Lung (tissue), 11 donors: ENCODE measurements at regions not wholly inside any gene's neighbourhood (a gene's known extent, or its start where the extent isn't known, plus 50 kb on each side); places are given as distances from the start of the nearest gene placed in this dataset.

Experiments
- ATAC-seq: fragments of 200-7000 bp; cut with Tn5 transposase; one replicate; pipeline ENCODE4 v1.9.1; 2020; ENCODE audit warnings: moderate number of reproducible peaks; ENCODE audit not compliant: insufficient read depth, low FRiP score
- DNase-seq, 3 donors: peaks; one replicate each; pipeline ENCODE4 v3.0.0-alpha.2; 2013 to 2017
- H3K27ac ChIP-seq, 2 donors: one replicate each; pipeline ENCODE4 v1.5.1; 2013; ENCODE audit warnings: mild to moderate bottlenecking in 2 of 2, moderate library complexity in 2 of 2, control low read depth in 1 of 2, inconsistent platforms in 1 of 2, low read depth in 1 of 2, low read length in 1 of 2
- H3K27me3 ChIP-seq, 3 donors: one replicate each; pipeline ENCODE4 v1.5.1; 2013; ENCODE audit warnings: low read length in 2 of 3; ENCODE audit not compliant: control insufficient read depth in 3 of 3, insufficient read depth in 3 of 3
- H3K36me3 ChIP-seq, 4 donors: one replicate each; pipeline ENCODE4 v1.5.1; 2013; ENCODE audit warnings: low read length in 4 of 4, mild to moderate bottlenecking in 1 of 4, moderate library complexity in 1 of 4; ENCODE audit not compliant: control insufficient read depth in 4 of 4, insufficient read depth in 4 of 4
- H3K4me1 ChIP-seq, 5 donors: one replicate each; pipeline ENCODE4 v1.5.1; 2013; ENCODE audit warnings: low read length in 5 of 5, mild to moderate bottlenecking in 2 of 5, moderate library complexity in 1 of 5; ENCODE audit not compliant: control insufficient read depth in 5 of 5, insufficient read depth in 5 of 5
- H3K4me3 ChIP-seq: one replicate; pipeline ENCODE4 v1.5.1; 2013; ENCODE audit warnings: mild to moderate bottlenecking, control low read depth, moderate library complexity
- H3K9ac ChIP-seq, 2 donors: one replicate each; pipeline ENCODE4 v1.5.1; 2013; ENCODE audit warnings: low read length in 2 of 2, control low read depth in 1 of 2; ENCODE audit not compliant: insufficient read depth in 1 of 2
- H3K9me3 ChIP-seq, 4 donors: one replicate each; pipeline ENCODE4 v1.5.1; 2013; ENCODE audit warnings: low read length in 3 of 4, mild to moderate bottlenecking in 1 of 4, moderate library complexity in 1 of 4; ENCODE audit not compliant: control insufficient read depth in 4 of 4, insufficient read depth in 3 of 4
- WGBS, 2 donors: extraction: QIAGEN DNeasy Blood & Tissue Kit; methylation state at CpG; one replicate each; pipeline ENCODE4 v1.1.7; 2013; 5-methylcytosine and 5-hydroxymethylcytosine counted together
- TF ChIP-seq, protein P1 (sequence below): IDR thresholded peaks from 2 replicates; pipeline ENCODE4 v1.5.1; 2012; ENCODE audit warnings: mild to moderate bottlenecking; ENCODE audit errors: control extremely low read depth, extremely low read depth
- donor health status: control.
- donor health status: control.
- donor health status: Bipolar disorder and iron deficiency.
- donor health status: healthy.
- donor health status: DM: yes; HTN: yes; CAD: no.

DNA sequence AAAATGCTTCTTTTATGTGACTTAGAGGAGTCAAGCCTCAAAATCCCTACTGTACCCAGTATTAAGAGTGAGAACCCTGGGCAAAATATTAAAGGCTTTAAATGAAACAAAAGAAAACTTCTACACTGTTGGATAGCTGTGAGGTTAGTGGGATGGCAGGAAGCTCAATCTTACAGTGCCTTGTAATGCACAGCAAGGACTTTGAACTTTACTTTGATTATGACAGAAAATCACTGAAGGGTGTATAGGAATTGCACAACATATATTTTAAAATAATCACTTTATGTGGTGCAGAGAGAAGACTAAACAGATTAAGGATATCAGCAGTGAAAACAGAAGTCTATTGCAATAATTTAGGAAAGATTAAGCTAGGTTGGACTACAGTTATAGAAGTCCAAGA, 1333.4 kb downstream of the ADGRL3 start:
- ATAC-seq (no peak), DNase-seq (no peak)
- H3K9me3 ChIP-seq, result no peaks in the 10 kb centered on the region
- H3K4me3 ChIP-seq, result no peak overlapping the region
- H3K36me3 ChIP-seq, result no peaks in the 10 kb centered on the region
- no peaks in the 10 kb centered on the region for H3K27me3 ChIP-seq
- H3K4me1 ChIP-seq, result peaks cover 0 to 4% (median 0%) of the 10 kb centered on the region in 5 donors
- TF ChIP-seq, protein P1, sequence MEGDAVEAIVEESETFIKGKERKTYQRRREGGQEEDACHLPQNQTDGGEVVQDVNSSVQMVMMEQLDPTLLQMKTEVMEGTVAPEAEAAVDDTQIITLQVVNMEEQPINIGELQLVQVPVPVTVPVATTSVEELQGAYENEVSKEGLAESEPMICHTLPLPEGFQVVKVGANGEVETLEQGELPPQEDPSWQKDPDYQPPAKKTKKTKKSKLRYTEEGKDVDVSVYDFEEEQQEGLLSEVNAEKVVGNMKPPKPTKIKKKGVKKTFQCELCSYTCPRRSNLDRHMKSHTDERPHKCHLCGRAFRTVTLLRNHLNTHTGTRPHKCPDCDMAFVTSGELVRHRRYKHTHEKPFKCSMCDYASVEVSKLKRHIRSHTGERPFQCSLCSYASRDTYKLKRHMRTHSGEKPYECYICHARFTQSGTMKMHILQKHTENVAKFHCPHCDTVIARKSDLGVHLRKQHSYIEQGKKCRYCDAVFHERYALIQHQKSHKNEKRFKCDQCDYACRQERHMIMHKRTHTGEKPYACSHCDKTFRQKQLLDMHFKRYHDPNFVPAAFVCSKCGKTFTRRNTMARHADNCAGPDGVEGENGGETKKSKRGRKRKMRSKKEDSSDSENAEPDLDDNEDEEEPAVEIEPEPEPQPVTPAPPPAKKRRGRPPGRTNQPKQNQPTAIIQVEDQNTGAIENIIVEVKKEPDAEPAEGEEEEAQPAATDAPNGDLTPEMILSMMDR, result no peak
- H3K9ac ChIP-seq, result no peak overlapping the region
- H3K27ac ChIP-seq, result no peak overlapping the region

DNA sequence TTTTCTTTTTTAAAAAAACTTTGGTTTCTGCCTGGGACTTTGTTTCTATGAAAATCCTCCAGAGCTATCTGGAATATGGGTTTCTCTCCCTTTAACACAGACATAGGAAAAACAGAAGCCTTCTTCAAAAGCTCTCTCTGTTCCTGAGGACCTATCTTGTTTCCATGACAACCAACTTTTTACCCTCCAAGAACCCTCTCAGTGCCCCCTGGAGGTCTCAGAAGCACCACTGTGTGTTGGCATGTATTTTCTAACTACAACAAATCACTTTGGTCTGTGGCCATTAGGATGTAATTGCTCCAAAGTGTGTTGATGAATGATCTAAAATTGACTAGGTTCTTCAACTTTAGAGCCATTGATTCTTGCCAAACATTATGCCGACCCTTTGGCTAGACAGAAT, 1331.6 kb downstream of the ADGRL3 start:
- H3K36me3 ChIP-seq, result no peaks in the 10 kb centered on the region
- WGBS, 2 donors, result 78 to 91% methylated on average over 1 of the region's 1 CpG
- peaks cover 0 to 4% (median 0%) of the 10 kb centered on the region in 5 donors for H3K4me1 ChIP-seq
- no peaks in the 10 kb centered on the region for H3K27me3 ChIP-seq
- TF ChIP-seq, protein P1, result no peak
- H3K9ac ChIP-seq, result no peak overlapping the region
- no peak overlapping the region for H3K27ac ChIP-seq
- ATAC-seq, result no peak
- H3K4me3 ChIP-seq, result no peak overlapping the region
- no peaks in the 10 kb centered on the region for H3K9me3 ChIP-seq
- DNase-seq, result no peak

DNA sequence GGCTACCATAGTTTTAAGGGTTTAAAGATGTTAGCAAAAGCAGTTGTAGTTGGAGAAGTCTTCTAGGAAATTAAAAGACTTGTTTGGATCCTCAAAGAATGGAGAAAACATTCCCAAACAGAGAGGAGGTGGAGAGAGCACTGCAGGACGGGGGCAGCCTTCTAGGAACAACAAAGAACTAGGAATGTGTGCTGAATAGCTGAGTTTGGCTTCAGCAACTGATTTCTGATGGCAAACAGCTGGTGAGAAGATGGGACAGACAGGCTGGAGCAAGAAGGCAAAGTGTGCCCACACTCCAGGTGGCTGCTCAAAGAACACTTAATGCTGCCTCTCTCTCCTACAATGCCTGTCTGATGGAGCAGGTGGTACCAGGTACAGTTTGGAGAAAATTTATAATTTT, 1331.1 kb downstream of the ADGRL3 start:
- Histone ChIP-seq H3K9me3 (no peaks in the 10 kb centered on the region), H3K4me3 (no peak overlapping the region), H3K4me1 (peaks cover 0 to 4% (median 0%) of the 10 kb centered on the region in 5 donors), H3K36me3 (no peaks in the 10 kb centered on the region), H3K27ac (no peak overlapping the region), H3K9ac (no peak overlapping the region), H3K27me3 (no peaks in the 10 kb centered on the region)
- WGBS, 2 donors, result 30 to 83% methylated on average over 1 of the region's 1 CpG
- TF ChIP-seq, protein P1, result no peak
- DNase-seq (peak; percentile 72 to 83 (median 81)), ATAC-seq (no peak)

DNA sequence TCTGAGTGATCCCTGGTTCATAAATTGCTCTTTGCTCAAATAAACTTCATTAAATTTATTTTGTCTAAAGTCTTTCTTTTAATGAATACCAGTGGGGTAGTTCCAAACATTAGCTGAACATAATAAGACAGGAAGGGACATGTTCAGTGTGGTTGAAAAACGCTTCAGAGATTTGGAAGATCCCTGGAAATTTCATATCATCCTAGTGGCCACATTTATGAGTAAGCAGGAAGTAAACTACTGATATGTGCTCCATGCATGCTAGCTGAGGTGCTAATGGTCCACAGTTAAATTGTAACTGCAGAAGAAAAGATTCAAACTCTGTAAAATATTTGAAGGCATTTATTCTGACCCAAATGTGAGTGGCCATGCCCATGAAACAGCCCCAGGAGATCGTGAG, 1328.7 kb downstream of the ADGRL3 start:
- ATAC-seq (no peak), DNase-seq (no peak)
- Histone ChIP-seq H3K36me3 (no peaks in the 10 kb centered on the region), H3K9ac (no peak overlapping the region), H3K9me3 (no peaks in the 10 kb centered on the region), H3K4me3 (no peak overlapping the region), H3K27ac (no peak overlapping the region), H3K27me3 (no peaks in the 10 kb centered on the region), H3K4me1 (peaks cover 0 to 4% (median 0%) of the 10 kb centered on the region in 5 donors)
- TF ChIP-seq, protein P1, result no peak
- WGBS, 2 donors, result 54 to 68% methylated on average over 2 of the region's 2 CpGs
